ENCODE measurements at regions not wholly inside any gene's neighbourhood (a gene's known extent, or its start where the extent isn't known, plus 50 kb on each side); places are given as distances from the start of the nearest gene placed in this dataset.
"Not testable (repeated sequence)": the region's sequence is repeated elsewhere in the genome, so short reads cannot be mapped to it uniquely, and the experiment has no call there.

GRCh38 chr3:18190646-18191045, 234.5 kb downstream of the SATB1 start:
- intact Hi-C loops (cut with DNase I; ENCODE audit: low total_unique reads): no loop called here
- no peaks in the 10 kb centered on the region for H3K4me1 ChIP-seq
- no peaks in the 10 kb centered on the region for H3K9me3 ChIP-seq
- H3K36me3 ChIP-seq: no peaks in the 10 kb centered on the region
- no peak overlapping the region for H3K4me3 ChIP-seq
- H3K27me3 ChIP-seq (replicated peaks in 1 of 7): no peaks in the 10 kb centered on the region
- no peak for TF ChIP-seq POLR2A (IDR thresholded peaks at IDR 0.05)
- TF ChIP-seq CTCF (IDR thresholded peaks at IDR 0.05 in 8 of 11, conservative IDR thresholded peaks at IDR 0.05 in 3 of 11): no peak
- no peak for TF ChIP-seq POLR2AphosphoS5 (IDR thresholded peaks at IDR 0.05)
- H3K27ac ChIP-seq: no peak overlapping the region
- no peak for DNase-seq

- no peak for DNase-seq
- H3K27ac ChIP-seq: no peak overlapping the region
- intact Hi-C loops (cut with DNase I; ENCODE audit: low total_unique reads): no loop called here
Observed at GRCh38 chr3:18189282-18190050, 235.7 kb downstream of the SATB1 start.

GRCh38 chr3:18188491-18188890, 236.6 kb downstream of the SATB1 start:
- Histone ChIP-seq H3K4me1 (no peaks in the 10 kb centered on the region), H3K9me3 (no peaks in the 10 kb centered on the region), H3K27me3 (replicated peaks in 1 of 7) (no peaks in the 10 kb centered on the region), H3K27ac (no peak overlapping the region), H3K4me3 (no peak overlapping the region), H3K36me3 (no peaks in the 10 kb centered on the region)
- TF ChIP-seq POLR2A (IDR thresholded peaks at IDR 0.05) (no peak), CTCF (IDR thresholded peaks at IDR 0.05 in 8 of 11, conservative IDR thresholded peaks at IDR 0.05 in 3 of 11) (no peak), POLR2AphosphoS5 (IDR thresholded peaks at IDR 0.05) (no peak)
- no peak for DNase-seq
- WGBS, 5 donors: 80 to 90% (median 81%) methylated on average over 3 of the region's 3 CpGs
- intact Hi-C loops (cut with DNase I; ENCODE audit: low total_unique reads): no loop called here

More at GRCh38 chr3:18189282-18190050, 235.7 kb downstream of the SATB1 start:
- 69 to 81% (median 77%) methylated on average over 9 of the region's 9 CpGs for WGBS, 5 donors
- Histone ChIP-seq H3K4me3 (no peak overlapping the region), H3K4me1 (no peaks in the 10 kb centered on the region), H3K36me3 (no peaks in the 10 kb centered on the region), H3K9me3 (no peaks in the 10 kb centered on the region), H3K27me3 (replicated peaks in 1 of 7) (no peaks in the 10 kb centered on the region)
- TF ChIP-seq POLR2A (IDR thresholded peaks at IDR 0.05): no peak
- TF ChIP-seq POLR2AphosphoS5 (IDR thresholded peaks at IDR 0.05): no peak
- no peak for TF ChIP-seq CTCF (IDR thresholded peaks at IDR 0.05 in 8 of 11, conservative IDR thresholded peaks at IDR 0.05 in 3 of 11)

GRCh38 chr3:18185624-18186023, 239.5 kb downstream of the SATB1 start:
- WGBS, 5 donors: 88 to 98% (median 96%) methylated on average over 1 of the region's 1 CpG
- TF ChIP-seq CTCF (IDR thresholded peaks at IDR 0.05 in 8 of 11, conservative IDR thresholded peaks at IDR 0.05 in 3 of 11) (no peak), POLR2A (IDR thresholded peaks at IDR 0.05) (no peak), POLR2AphosphoS5 (IDR thresholded peaks at IDR 0.05) (no peak)

GRCh38 chr3:18182923-18183322, 242.2 kb downstream of the SATB1 start:
- DNase-seq; H3K4me1 ChIP-seq; H3K4me3 ChIP-seq; H3K27me3 ChIP-seq (replicated peaks in 1 of 7); intact Hi-C loops (cut with DNase I; ENCODE audit: low total_unique reads); H3K9me3 ChIP-seq; H3K27ac ChIP-seq; H3K36me3 ChIP-seq: not testable (repeated sequence)
- WGBS, 5 donors: 85 to 97% (median 90%) methylated on average over 1 of the region's 1 CpG

More at GRCh38 chr3:18185624-18186023, 239.5 kb downstream of the SATB1 start:
- Histone ChIP-seq H3K4me3 (no peak overlapping the region), H3K4me1 (no peaks in the 10 kb centered on the region), H3K36me3 (no peaks in the 10 kb centered on the region), H3K27ac (no peak overlapping the region), H3K9me3 (no peaks in the 10 kb centered on the region), H3K27me3 (replicated peaks in 1 of 7) (no peaks in the 10 kb centered on the region)
- DNase-seq: no peak
- intact Hi-C loops (cut with DNase I; ENCODE audit: low total_unique reads): no loop called here
